GM18519 (cell line): ENCODE measurements at regions not wholly inside any gene's neighbourhood (a gene's known extent, or its start where the extent isn't known, plus 50 kb on each side); places are given as distances from the start of the nearest gene placed in this dataset.
"Not testable (repeated sequence)": the region's sequence is repeated elsewhere in the genome, so short reads cannot be mapped to it uniquely, and the experiment has no call there.

Source experiments
- ATAC-seq: cut with Tn5 transposase; IDR thresholded peaks from one replicate; pipeline ENCODE4 v1.9.1; 2021; ENCODE audit warnings: mild to moderate bottlenecking, moderate library complexity; ENCODE audit not compliant: unreplicated experiment, low FRiP score

DNA sequence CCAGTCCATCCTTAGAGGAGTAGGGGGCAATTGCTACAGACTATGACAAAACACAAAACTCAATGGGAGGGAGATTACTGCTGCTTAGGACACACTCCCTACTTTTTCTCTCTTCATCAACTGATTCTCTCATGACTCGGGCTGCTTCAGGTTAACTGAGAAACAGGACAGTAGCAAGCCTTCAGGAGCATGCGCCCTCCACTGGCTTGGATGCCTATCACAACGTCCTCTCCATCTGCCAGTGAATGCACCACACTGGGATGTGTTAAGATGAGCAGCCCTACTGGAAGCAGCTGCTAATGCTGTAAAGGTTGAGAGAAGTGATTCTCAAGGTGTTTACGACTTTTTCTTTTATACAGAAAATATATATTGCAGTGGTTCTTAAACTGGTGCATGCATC is 542.3 kb downstream of the EDEM1 start:
- no peak for ATAC-seq

DNA sequence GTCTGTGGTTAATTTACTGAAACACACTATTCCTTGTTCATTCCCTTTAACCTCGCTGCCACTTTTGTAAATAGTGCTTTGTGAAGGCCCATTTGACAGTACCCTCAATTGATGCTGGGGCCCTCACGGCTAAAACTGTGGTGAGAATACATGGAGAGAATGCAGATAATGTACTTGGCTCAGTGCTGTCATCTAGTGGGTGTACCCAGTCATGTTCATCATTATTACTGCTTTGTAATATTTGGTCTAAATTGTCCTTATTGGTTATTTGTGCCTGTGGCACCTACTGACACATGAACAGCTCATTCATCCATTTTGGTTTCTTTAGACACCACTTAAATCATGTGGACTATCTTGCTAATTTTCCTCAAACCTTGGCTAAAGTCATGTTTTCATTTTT is 543.6 kb downstream of the EDEM1 start:
- ATAC-seq: no peak

DNA sequence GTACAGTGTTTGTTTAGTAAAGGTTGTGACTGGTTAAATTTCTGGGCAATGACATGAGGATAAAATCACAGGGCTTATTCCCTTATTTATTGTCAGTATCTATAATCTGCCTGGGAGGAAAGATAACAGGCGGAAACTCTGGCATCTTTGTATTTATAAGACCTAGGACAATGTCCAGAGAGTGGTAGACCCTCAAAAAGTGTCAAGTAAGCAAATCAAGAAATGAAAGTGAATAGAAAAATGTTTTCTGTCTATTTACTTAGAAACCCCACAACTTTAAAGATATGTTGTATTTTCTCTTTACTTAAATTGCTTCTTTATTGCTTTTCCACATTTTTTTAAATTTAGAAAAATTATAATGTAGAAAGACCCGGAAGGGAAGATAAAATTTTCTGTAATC is 544.6 kb downstream of the EDEM1 start:
- no peak for ATAC-seq

DNA sequence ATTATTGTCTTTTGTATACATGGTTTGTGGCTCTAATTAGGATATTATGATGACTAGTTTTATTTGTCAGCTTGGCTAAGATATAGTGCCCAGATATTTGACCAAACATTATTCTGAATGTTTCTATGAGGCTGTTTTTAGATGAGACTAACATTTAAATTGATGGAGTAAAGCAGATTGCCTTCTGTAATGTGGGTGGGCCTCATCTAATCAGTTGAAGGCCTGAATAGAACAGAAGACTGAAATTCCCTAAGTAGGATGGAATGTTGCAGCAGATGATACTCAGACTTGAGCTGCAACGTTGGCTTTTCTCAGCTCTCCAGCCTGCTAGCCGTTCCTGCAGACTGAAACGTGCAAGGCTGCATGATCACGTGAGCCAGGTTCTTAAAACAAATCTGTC is 546.5 kb downstream of the EDEM1 start:
- no peak for ATAC-seq

DNA sequence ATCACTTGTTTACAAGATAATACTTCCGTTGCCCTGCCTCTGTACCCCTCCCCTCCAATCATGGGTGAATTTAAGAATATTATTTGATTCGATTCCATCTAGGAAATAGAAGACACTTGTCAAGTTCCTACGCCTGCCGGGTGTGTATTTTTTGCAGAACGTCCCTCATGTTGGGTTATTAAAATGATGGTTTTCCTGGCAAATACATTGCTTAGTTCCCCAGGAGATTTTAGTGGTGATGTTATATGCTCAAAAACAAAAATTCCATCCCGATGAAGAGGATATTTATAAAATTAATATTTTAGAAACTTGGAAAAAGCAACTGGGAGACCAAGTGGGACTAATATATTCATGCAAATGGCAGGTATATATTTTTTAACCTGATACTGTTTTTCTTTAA is 548.4 kb downstream of the EDEM1 start:
- ATAC-seq: no peak

DNA sequence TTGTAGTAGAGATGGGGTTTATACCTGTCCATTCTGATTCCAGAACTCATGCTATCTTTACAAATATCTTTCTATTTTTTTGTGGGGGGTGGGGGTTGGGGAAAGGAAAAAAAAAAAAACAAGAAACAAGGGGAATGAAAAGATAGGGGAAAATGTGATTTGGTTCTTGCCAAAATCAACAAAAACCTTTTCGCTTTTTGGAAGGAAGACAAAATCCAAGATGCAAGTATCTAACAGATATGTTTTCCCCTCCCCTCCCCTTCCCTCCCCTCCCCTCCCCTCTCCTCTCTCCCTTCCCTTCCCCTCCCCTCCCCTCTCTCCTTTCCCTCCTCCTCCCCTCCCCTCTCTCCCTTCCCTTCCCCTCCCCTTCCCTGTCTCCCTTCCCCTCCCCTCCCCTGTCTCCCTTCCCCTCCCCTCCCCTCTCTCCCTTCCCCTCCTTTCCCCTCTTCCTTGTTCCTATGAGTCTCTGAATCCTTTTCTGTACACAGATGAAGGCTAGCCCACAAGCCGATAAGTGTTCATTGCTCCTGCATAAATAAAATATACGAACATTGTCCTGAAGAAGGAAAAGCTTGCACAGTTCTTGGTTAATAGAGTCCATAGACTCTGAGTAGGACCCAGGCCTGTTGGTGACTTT is 551.9 kb downstream of the EDEM1 start:
- ATAC-seq: no peak

DNA sequence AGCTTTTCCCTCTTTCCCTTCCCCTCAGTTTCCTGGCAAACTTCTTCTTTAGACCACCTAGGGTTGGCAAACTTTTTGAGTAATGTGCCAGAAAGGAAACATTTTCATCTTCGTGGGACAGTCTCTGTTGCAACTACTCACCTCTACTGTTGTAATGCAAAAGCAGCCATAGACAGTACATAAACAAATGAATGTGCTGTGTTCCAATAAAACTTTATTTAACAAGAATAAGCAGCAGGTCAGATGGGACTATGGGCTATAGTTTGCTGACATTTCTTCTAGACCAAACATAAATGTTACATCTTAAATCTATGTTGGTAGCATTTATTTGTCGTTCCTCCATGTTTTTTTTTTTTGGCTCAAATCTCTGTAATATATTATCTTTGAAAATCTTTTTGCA is 552.4 kb downstream of the EDEM1 start:
- no peak for ATAC-seq

DNA sequence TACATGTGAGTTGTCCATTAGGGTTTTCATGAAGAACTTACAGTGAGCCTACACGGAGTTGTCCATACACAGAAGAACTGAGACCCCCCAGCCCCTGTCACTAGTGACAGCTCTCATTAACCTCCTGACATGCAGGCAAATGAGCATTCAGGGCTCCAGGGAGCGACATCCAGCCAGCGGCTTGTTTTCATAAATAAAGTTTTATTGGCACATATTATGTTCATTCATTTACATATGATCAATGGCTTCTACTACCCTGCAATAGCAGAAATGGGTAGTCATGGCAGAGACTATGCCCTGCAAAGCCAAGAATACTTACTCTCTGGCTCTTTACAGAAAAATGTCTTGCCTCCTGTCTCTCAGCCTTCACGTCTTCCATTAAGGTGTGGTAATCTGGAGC is 553.5 kb downstream of the EDEM1 start:
- no peak for ATAC-seq

DNA sequence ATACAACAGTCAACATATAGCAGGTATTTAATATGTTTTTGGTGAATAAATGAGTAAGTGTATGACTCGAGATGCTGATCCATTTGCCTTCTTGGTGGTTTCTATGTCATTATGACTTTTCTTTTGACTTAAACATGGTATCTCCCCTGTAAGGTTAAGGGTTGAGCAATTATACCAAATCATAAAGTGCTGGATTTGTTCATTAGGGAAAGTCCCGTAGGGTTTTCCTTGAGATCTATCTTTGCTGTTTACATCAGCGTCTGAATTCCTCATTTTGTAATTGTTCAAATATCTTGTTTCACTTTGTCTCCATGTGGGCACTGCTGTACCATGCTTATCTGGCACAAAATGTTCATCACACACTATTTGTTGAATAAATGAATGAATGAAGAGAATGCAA is 562.6 kb downstream of the EDEM1 start:
- no peak for ATAC-seq

DNA sequence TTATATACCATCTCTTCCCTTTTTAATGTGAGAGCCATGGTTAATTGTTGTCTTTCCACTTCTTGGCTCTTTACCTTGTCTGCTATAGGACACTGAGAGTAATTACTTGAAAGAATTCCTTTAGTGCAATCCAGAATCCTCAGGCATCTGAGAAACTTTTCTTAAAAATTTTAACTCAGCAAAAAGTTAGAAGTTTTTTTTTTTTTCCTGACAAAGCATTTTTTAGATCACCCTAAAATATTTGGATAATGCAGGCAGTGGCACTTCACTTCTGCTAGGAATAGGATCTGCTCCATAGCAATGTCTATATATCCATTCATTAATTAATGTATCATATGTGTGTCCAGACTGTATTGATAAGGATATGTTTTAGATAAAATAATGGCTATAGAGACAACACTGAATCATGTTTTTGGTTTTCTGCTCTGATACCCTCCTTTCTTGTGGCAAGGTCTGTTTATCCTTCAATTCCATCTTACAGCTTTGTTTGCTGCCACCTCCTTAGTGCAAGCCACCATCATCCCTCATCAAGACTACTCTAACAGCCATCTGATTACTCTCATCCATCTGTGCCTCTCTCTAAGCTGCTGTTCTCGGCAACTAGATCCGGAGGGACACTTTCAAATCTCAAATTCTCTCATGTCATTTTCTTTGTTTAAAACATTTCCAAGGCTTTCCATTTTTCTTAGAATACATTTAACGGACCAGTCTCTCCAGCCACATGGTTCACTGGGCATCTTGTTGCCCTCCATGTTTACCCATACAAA is 563.5 kb downstream of the EDEM1 start:
- ATAC-seq: no peak

DNA sequence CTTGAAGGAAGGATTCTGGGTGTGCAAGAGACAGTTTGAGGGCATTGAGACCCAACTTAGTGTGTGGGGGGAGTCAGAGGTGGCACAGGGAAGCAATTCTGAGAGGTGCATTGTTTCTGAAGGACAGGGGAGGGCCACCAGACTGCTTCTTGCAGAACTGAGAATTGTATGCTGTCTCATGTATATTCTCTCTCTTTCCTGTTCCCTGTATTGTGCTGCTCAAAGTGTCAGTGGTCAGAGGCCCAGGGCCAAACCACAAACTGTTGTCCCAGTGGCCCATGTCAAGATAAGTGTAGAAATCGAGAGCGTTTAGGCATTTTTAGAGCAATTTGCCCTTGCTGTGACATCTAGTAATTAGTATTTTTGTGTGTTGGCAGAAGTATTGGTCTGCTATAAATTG is 567.1 kb downstream of the EDEM1 start:
- ATAC-seq: peak; percentile 68

DNA sequence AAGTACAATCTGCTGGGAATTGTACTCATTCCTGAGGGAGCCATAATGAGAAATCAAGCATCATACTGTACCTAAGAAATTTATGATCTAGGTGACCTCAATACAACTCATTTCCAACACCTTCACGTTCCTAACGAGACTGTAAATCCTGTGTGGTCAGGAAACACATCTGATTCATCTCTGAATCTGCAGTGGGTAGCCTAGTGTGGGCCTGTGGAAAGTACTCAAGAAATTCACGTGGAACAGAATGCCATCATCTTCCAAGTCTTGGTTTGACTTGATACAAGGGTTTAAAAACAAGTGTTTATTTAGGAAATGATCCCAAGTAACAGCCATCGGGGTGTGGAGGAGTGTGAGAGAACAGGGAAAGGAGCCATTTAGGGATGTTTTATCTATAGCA is 568.9 kb downstream of the EDEM1 start:
- no peak for ATAC-seq

DNA sequence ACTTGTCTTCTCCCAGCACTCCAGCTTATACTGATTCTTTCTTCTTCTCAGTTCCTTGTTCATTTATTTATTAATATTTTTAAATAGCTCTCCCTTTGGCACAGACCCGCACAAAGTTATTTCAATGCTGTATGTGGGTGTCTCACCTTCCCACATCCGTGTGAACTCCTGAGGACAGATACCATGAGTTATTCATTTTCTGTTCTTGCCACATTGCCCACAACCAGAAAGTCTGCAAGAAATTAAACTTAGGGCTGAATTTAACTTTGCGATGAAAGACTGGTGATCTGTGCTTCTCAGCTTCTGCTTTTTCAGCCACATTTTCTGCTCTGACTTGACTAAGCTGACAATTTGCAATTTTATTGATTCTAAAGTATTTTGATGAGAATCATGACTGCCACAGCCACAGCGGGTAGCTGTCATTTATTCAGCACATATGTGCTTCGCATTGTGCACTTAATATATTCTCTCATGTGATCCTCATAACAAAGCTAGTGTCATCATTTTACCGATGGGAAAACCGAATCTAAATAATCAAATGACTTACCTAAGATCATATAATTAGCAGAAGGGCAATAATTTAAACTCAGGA is 569.8 kb downstream of the EDEM1 start:
- no peak for ATAC-seq

DNA sequence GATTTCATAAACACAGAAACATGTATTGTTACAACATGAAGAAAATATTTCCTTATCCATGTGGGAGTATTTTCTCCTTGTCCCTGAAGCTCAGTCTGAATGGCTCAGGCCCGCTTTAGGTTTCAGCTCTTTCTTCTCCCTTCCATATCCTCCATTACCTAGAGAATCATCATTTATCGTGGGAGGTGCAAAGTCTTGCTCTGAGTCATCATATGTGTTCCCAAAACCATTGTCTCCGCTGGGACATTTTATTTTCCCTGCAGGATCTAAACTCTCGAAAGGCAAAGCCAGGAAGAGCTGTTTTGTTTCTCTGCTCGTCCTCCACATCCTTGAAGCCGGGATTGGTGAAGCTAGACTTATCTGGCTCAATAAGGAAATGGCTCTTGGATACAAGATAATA is 571.2 kb downstream of the EDEM1 start:
- ATAC-seq: no peak

DNA sequence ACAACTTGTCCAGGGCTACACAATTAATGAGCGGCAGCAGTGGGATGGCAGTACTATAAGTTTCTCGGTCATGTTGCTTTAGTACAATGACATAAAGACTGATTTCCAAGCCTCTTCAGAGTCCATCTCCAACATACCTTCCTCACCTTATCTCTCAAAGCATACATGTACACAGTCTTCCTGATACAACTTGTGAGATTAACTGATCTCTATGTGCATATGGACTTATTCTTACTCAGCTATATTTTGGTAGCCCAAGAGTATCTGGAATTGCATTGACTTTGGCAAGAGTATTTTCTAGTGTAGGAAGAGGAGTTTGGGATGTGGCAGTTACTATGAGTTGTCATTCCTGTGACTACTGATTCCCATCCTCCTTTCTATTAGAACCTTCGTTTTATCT is 575.0 kb downstream of the EDEM1 start:
- ATAC-seq: no peak

DNA sequence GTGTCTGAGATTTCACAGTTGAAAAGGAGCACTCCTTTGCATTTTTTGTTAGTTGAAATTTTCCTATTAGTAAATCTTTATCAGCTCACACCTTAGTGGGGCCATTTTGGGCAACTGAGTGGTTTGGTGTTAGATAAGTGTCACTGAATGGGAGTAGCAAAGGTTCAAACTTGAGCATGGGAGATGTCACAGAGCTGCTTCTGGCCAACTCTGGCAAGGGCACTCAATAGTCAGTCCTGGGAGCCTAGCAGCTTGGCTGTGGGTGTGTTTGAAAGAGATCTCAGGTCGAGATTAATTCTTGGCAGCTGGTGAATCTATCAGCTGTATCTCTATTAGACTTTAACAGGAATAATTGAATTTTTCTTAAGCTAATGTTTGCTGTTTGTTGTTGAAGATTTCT is 579.3 kb downstream of the EDEM1 start:
- ATAC-seq: no peak

DNA sequence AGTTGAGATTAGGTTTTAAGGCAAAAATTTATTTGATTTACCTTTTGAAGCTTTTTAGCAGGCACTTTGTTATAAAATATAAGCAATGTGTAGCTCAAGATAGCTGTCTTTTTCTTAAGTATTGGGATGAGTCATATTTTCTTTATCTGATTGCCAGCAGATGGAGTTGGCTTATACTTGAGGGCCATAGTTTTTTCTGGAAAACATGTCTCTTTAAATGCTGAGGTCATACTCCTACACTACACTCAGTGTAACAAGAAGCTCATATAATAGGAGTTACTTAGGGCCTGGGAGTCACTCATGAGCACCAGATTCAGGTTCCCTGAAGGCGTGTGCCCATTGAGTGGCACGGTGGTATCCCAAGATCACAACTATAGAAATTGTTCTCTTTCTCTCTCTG is 579.8 kb downstream of the EDEM1 start:
- no peak for ATAC-seq

DNA sequence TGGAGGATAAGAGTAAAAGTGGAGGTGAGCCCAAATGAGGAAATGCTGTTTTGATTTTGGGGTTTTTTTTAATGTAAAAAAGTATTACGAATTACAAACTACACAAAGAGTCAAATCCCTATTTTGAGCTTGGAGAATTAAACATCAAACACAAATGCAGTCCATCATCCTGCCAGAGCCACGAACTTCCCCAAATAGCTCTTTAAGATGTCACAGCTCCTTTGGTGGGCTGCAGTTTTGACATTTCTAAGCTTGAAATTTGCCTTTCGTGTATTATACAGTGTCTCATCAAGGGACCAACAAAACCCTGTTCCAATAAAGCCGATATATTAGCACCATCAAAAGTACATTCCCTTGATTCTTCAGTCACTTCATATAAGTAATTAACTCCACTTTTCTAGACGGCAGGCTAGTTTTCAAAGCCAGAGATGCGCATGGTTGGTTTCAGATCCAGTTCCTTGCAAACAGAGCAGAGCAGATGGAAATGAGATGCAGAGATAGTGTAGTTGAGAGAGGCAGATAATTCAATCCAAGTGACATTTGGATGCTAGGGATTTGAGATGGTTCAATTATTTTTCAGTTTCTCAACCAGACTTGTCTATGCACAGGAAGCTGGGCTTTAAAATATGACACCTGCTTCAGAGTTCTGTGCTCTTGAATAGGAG is 580.9 kb downstream of the EDEM1 start:
- ATAC-seq: no peak

DNA sequence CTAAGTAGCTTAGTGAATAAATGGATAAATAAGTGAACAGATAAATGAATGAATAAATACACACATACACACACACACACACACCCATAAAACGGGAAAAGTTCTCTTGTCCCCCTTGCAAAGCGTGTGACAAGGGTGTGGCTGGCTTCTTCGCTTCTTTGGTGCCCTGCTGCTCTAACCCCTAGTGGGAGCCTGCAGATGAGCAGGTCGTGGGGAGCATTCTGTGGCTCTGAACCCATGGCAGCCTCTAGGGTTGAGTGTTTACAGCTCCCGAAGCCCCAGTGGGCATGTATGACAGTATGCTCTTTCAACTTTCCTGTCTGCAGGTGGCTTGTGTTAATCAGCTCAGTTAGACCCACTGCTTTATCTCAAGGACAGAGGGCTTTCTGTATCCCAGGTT is 582.3 kb downstream of the EDEM1 start:
- no peak for ATAC-seq

DNA sequence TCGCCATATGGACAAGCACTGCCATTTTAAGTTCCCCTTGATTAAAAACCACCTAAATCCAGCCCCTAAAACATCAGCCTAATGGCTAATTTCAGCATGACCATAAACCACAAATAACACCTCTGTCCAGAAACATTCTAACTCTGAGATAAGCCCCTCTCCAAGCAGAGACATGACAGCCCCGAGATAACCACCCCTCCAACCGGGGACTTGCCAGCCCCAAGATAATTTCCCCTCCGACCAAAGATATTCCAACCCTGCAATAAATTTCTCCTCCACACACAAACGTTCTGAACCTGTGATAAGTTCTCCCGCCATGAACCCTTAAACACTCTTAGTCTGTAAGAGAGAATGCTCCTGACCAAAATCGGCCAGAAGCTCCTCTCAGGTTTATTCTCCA is 586.8 kb downstream of the EDEM1 start:
- no peak for ATAC-seq

DNA sequence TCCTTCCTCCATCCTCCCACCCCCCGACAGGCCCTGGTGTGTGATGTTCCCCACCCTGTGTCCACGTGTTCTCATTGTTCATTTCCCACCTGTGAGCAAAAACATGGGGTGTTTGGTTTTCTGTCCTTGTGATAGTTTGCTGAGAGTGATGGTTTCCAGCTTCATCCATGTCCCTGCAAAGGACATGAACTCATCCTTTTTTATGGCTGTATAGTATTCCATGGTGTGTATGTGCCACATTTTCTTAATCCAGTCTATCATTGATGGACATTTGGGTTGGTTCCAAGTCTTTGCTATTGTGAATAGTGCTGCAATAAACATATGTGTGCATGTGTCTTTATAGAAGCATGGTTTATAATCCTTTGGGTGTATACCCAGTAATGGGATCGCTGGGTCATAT is 587.6 kb downstream of the EDEM1 start:
- not testable (repeated sequence) for ATAC-seq

DNA sequence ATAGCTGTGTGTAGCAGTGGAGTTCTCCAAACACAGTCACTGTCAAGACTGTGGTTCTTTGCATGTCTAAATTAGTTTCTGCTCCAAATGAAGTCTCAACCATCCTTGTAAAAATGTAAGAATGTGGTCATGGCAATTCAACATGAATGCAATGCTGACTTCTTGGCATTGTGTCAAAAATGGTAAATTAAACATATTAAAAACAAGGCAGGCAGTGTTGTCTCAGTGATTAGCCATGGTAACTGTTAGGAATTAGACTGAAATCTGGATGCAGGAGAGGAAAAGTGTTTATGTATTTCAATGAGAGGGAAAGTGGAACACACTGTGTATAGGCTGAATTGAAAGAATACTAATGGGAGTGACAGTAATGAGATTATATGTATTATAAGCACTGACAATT is 597.2 kb downstream of the EDEM1 start:
- no peak for ATAC-seq
